ENCODE measurements at regions not wholly inside any gene's neighbourhood (a gene's known extent, or its start where the extent isn't known, plus 50 kb on each side); places are given as distances from the start of the nearest gene placed in this dataset.

- no peak for ATAC-seq
- no peak for TF ChIP-seq ESRRG (CRISPR knock-in tag; IDR thresholded peaks at IDR 0.05)
- no peak for TF ChIP-seq CSDC2 (CRISPR knock-in tag; IDR thresholded peaks at IDR 0.05)
- no peak for TF ChIP-seq CREB5 (CRISPR knock-in tag; IDR thresholded peaks at IDR 0.05; ENCODE audit: low read depth)
- no peak for TF ChIP-seq ZNF565 (CRISPR knock-in tag; conservative IDR thresholded peaks at IDR 0.05; ENCODE audit: low read depth)
- TF ChIP-seq TCF4 (CRISPR knock-in tag; IDR thresholded peaks at IDR 0.05; ENCODE audit: borderline replicate concordance) = no peak
- no peak for TF ChIP-seq POU6F1 (CRISPR knock-in tag; IDR thresholded peaks at IDR 0.05; ENCODE audit: borderline replicate concordance, low read depth)
- no peak for TF ChIP-seq ISL1 (CRISPR knock-in tag; IDR thresholded peaks at IDR 0.05)
Observed at GRCh38 chr21:35509001-35509704, 460.1 kb upstream of the RUNX1 start.

- no peak; the same call in 2 of the 3 replicates for ATAC-seq
- TF ChIP-seq ISL1 (CRISPR knock-in tag; IDR thresholded peaks at IDR 0.05) (no peak), TCF4 (CRISPR knock-in tag; IDR thresholded peaks at IDR 0.05; ENCODE audit: borderline replicate concordance) (no peak), ZNF8 (CRISPR knock-in tag; IDR thresholded peaks at IDR 0.05) (no peak), TSHZ2 (CRISPR knock-in tag; IDR thresholded peaks at IDR 0.05) (no peak), ZC3H10 (CRISPR knock-in tag; IDR thresholded peaks at IDR 0.05) (no peak)
Observed at GRCh38 chr21:35508139-35508888, 459.2 kb upstream of the RUNX1 start.

GRCh38 chr21:35507181-35507759 lies 458.2 kb upstream of the RUNX1 start:
- TF ChIP-seq POU6F1 (CRISPR knock-in tag; IDR thresholded peaks at IDR 0.05; ENCODE audit: borderline replicate concordance, low read depth) = no peak
- TF ChIP-seq ESRRG (CRISPR knock-in tag; IDR thresholded peaks at IDR 0.05) = no peak
- no peak for TF ChIP-seq ZFP30 (CRISPR knock-in tag; IDR thresholded peaks at IDR 0.05)
- TF ChIP-seq PATZ1 (CRISPR knock-in tag; IDR thresholded peaks at IDR 0.05; ENCODE audit: borderline replicate concordance) = no peak
- TF ChIP-seq CREB5 (CRISPR knock-in tag; IDR thresholded peaks at IDR 0.05; ENCODE audit: low read depth) = no peak
- TF ChIP-seq ZNF8 (CRISPR knock-in tag; IDR thresholded peaks at IDR 0.05) = no peak
- TF ChIP-seq ZNF565 (CRISPR knock-in tag; conservative IDR thresholded peaks at IDR 0.05; ENCODE audit: low read depth) = no peak
- TF ChIP-seq ARNTL (CRISPR knock-in tag; IDR thresholded peaks at IDR 0.05; ENCODE audit: borderline replicate concordance, low read depth) = no peak
- TF ChIP-seq CSDC2 (CRISPR knock-in tag; IDR thresholded peaks at IDR 0.05) = no peak
- no peak for TF ChIP-seq RARB (CRISPR knock-in tag; IDR thresholded peaks at IDR 0.05)
- no peak for TF ChIP-seq ZNF70 (CRISPR knock-in tag; IDR thresholded peaks at IDR 0.05)
- no peak for TF ChIP-seq SNAI2 (CRISPR knock-in tag; IDR thresholded peaks at IDR 0.05)
- no peak for TF ChIP-seq GLIS3 (CRISPR knock-in tag; IDR thresholded peaks at IDR 0.05)
- no peak for TF ChIP-seq TOX (CRISPR knock-in tag; IDR thresholded peaks at IDR 0.05; ENCODE audit: borderline replicate concordance)
- no peak for ATAC-seq

All from SK-N-SH treated with all-trans-retinoic acid at 6 μM for 48 hours (cell line).